GM19240 (cell line): ENCODE measurements at regions not wholly inside any gene's neighbourhood (a gene's known extent, or its start where the extent isn't known, plus 50 kb on each side); places are given as distances from the start of the nearest gene placed in this dataset.
"Not testable (repeated sequence)": the region's sequence is repeated elsewhere in the genome, so short reads cannot be mapped to it uniquely, and the experiment has no call there.

Experiments used
- DNase-seq: peaks from one replicate; pipeline ENCODE4 v3.0.0; 2011; ENCODE audit warnings: low spot score; ENCODE audit not compliant: insufficient read length

- not testable (repeated sequence) for DNase-seq
These were observed 832.9 kb downstream of the CENPC start for GRCh38 chr4:66712301-66712921.

GRCh38 chr4:66704243-66704642 lies 841.1 kb downstream of the CENPC start:
- DNase-seq, result no peak

DNA sequence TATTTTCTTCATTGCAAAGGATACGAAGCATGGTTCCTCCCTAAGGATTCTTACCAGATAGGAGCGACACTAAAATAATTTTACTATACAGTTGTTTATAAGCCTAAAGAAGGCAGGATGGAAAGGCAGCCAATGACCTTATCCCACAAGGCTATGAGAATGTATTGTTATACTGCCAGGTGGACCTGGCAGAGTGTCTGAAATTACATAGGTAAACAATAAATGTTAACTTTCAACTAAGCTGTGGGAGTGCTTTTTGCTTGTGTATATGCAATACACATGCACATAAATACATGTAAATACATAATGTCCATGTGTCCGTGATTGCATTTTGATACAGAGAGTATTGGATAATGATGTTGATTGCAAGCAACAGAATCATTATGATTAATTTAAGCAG lies 850.6 kb downstream of the CENPC start:
- DNase-seq, result no peak

GRCh38 chr4:66693694-66694093 lies 851.6 kb downstream of the CENPC start:
- DNase-seq, result no peak

GRCh38 chr4:66691101-66691500 lies 854.2 kb downstream of the CENPC start:
- DNase-seq, result no peak

GRCh38 chr4:66688674-66689073 lies 856.6 kb downstream of the CENPC start:
- no peak for DNase-seq

DNA sequence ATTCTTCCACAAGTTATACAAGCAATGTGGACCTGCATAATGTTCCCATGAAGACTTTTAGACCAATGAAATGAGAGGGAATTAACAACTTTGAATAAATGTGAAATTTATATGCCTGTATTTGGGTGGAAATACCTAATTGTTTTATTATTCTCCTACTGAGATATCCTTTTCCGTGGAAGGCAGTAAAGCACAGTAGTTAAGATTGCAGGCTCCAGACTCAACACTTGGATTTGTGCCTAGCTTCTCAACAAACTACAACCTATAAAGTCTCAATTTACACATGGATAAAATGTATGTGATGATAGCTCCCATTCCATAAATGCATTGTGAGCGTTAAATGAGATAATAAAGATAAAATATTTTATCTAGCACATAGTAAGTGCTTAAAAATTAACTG lies 857.8 kb downstream of the CENPC start:
- no peak for DNase-seq

DNA sequence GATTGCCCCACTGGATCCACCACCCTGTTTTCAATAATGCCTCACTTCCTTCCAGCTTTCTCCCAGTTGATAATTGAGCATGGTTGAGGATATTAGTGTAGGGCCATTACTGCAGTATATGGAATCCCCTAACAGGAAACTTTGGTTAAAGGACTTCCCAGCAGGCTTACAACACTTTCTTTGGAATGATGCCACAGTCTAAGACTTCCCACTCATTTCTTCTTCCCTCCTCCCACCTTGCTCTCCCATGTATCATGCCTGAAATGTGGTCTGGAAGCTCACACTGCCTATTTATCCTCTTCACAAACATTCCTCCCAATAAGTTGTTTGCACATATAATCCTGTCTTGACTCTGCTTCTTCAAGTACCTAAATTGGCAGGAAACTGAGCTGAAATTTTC lies 863.3 kb downstream of the CENPC start:
- DNase-seq, result no peak

DNA sequence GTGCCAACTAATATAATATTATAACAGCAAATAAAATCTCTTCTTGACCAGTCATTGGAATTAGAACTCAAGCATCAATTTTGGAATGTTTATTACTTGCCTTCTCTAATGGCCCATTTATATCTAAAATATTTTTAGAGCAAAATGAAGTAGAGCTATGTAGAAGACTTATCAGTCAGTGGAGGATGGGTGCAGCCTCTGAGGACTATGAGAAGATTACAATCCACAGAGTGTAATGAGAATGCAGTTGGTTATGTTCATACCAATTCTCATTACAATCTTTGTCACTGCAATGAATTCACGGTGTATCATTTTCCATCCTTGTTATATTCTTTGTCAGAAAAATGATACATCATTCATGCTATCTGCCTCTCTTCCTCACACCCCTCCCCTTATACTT lies 878.1 kb downstream of the CENPC start:
- no peak for DNase-seq

DNA sequence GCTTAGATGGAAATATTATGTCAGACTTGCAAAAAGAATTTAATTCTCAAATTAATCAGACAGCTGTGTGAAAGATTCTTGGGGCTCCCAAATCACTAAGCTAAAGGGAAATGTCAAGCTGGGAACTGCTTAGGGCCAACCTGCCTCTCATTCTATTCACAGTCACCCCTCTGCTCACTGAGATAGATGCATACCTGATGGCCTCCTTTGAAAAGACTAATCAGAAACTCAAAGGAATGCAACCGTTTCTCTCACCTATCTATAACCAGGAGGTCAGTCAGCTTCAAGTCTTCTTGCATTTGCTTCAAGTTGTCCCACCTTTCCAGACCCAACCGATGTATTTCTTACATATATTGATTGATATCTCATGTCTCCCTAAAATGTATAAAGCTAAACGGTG lies 882.7 kb downstream of the CENPC start:
- no peak for DNase-seq

DNA sequence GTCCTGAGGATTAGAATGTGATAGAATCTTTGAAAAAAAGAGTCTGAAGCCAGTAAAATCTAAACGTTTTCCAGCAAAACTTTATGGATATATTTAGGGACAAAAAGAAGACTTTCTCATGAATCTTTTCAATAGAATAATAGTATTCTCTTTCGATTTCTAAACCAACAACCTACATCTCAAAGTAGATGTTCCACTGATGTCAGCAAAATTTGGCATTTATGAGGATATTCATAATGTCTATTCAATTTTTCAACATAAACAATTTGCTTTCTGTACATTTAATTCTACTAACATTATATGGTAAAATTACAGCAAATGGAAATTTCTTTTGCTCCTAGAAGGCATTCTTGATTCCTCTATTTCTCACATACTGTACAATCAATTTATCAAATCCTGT lies 886.5 kb downstream of the CENPC start:
- no peak for DNase-seq

- DNase-seq, result no peak
These were observed 889.8 kb downstream of the CENPC start for GRCh38 chr4:66655505-66655904.

- no peak for DNase-seq
These were observed 891.4 kb downstream of the CENPC start for GRCh38 chr4:66653937-66654336.

DNA sequence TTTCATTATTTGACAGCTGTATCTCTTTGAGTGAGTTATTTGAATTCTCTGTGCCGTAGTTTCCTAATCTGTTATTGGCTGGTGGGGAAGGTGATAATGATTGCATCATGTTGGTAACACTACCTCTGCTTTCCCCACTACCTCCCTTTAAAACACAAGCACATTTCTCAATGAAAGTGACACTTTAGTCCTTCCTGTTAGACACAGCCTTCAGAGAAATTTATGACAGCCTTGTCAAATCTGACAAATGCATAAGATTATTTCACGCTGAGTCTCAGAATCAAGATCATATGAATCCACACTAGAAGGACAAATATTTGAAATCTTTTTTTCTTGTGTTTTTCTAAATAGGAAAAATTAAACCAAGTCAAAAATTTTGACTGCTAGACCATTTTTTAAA lies 896.1 kb downstream of the CENPC start:
- no peak for DNase-seq

DNA sequence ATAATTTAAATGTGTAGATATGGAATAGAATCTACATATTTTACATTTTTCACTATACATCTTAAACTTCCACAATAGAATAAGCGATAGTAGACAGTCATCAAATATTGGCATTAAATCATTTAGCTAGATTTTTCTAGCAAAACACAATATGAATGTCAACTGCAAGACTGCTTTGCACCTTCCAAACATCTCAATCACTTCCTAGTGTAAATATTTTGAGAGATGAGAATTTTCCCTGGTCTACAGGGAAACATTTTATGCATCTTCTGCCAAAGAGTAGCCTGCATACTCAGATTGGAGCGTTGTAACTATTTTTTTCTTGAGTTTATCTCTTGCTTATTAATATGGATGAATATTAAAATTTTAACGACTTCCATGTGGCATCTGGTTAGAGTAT lies 897.4 kb downstream of the CENPC start:
- DNase-seq, result no peak

- DNase-seq, result no peak
These were observed 897.8 kb downstream of the CENPC start for GRCh38 chr4:66647476-66647875.

DNA sequence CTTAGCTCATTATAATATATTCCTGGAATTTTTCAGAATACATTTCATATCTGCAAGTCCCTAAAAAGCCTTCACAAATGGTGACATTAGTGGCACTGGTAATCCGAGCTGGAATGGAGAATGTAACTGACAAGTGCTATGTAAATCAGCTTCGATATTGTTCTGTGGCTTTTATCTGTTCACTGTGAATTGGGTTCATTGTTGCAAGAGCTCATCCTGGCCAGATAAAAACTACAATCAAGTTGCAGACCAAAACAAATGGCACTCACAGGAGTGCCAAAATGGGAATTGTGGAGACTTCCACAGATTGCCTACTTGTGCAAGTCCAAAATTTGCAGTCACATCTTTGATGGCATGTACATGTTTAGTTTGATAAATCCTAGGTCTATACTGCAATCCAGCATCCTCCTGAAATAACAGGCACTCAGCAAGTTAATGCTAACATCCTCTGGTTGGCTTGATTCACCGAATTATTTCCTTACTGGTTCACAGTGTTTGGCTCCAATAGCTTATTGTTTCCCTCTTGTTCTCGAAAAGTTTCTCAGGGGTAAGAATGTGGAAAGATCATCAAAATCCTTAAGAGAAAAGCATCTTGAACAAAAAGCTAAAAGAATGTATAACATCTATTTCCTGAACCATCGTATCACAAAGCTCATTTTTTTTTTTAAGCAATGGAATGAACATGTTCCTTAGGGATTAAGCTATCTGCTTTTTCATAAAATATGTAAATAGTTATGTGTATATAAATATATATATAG lies 904.9 kb downstream of the CENPC start:
- DNase-seq, result no peak

- DNase-seq, result no peak
These were observed 905.9 kb downstream of the CENPC start for GRCh38 chr4:66639361-66639760.

DNA sequence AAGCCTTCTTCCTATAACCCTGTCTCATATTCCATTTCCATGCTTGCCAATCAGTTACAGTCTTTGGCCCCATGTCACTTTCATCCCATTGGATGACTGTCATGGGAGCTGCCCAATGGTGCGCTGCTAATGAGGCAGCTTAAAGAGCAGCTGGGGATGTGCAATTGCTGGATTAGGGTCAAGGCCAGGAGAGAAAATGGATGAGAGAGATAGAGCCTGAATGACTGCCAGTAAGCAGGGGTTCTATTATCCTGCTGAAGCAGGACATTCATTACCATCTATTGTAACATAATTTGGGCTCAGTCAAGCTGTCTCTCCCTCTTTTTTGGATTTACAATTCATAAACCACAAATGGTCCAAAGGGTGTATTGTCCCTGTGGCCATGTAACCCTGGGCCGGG lies 909.0 kb downstream of the CENPC start:
- DNase-seq, result no peak

- no peak for DNase-seq
These were observed 911.8 kb downstream of the CENPC start for GRCh38 chr4:66633477-66633876.

GRCh38 chr4:66629927-66630326 lies 915.4 kb downstream of the CENPC start:
- no peak for DNase-seq

DNA sequence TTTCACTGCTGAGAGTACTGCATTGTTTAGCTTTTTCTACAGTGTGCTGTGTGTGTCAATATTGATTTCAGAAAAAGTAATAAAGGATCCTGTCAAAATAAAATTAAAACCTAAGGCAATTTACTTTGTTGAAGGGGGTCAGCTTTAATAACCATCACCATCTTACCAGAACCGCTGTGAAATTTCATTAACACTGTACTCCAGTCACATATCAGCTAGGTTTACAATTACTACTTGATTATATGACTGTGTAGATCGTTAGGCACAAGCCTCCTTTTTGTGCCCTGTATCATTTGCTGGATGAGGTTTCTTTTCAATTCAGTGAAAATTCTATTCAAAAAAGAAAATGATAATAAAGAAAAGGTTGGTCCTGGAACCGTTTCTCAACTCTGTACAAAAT lies 917.2 kb downstream of the CENPC start:
- no peak for DNase-seq

DNA sequence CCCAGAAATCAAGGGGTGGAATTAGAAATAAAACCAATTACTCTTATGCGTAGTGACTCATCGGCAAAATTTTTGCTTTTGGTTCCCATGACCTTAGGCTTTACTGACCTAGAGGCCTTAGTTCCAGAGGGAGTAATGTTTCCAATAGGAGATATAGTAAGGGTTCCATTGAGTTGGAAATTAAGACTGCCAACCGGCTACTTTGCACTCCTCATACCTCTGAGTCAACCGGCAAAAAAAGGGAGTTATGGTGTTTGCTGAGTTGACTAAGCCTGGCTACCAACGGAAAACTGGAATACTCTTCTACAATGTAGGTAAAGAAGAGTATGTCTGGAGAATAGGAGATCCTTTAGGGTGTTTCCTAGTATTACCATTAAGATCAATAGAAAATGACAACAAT lies 919.8 kb downstream of the CENPC start:
- DNase-seq, result no peak
